ENCODE measurements at regions not wholly inside any gene's neighbourhood (a gene's known extent, or its start where the extent isn't known, plus 50 kb on each side); places are given as distances from the start of the nearest gene placed in this dataset.

- no peak for DNase-seq (ENCODE audit: low read depth in 1 of 2, low spot score in 1 of 2)
Observed at GRCh38 chr1:101089613-101090338, 64.2 kb upstream of the DPH5 start.

GRCh38 chr1:101088431-101088830 is 62.8 kb upstream of the DPH5 start:
- no peak for DNase-seq (ENCODE audit: low read depth in 1 of 2, low spot score in 1 of 2)

GRCh38 chr1:101086783-101087182 is 61.2 kb upstream of the DPH5 start:
- no peak for DNase-seq (ENCODE audit: low read depth in 1 of 2, low spot score in 1 of 2)

- DNase-seq (ENCODE audit: low read depth in 1 of 2, low spot score in 1 of 2): no peak
Observed at GRCh38 chr1:101081496-101082488, 56.2 kb upstream of the DPH5 start.

- no peak for DNase-seq (ENCODE audit: low read depth in 1 of 2, low spot score in 1 of 2)
Observed at GRCh38 chr1:101080859-101081258, 55.3 kb upstream of the DPH5 start.

GRCh38 chr1:101079341-101079740 is 53.8 kb upstream of the DPH5 start:
- no peak for DNase-seq (ENCODE audit: low read depth in 1 of 2, low spot score in 1 of 2)

GRCh38 chr1:101077849-101078248 is 52.3 kb upstream of the DPH5 start:
- DNase-seq (ENCODE audit: low read depth in 1 of 2, low spot score in 1 of 2): no peak

GRCh38 chr1:101075926-101076325 is 50.3 kb upstream of the DPH5 start:
- DNase-seq (ENCODE audit: low read depth in 1 of 2, low spot score in 1 of 2): no peak

Data from stimulated activated CD4-positive, alpha-beta T cell treated with anti-CD3 and anti-CD28 coated beads, Interleukin-15, amount 100 ng/mL, for 1 hour (primary cell).